Trophoblast cell (in vitro differentiated cells and primary cell): ENCODE measurements at regions not wholly inside any gene's neighbourhood (a gene's known extent, or its start where the extent isn't known, plus 50 kb on each side); places are given as distances from the start of the nearest gene placed in this dataset.

Experiments
- DNase-seq, 2 donors: peaks; one replicate each; pipeline ENCODE4 v3.0.0-alpha.2; 2016
- H2AFZ ChIP-seq: 2 replicates; pipeline ENCODE4 v1.6.1; 2013; ENCODE audit warnings: low read length, moderate library complexity, mild to moderate bottlenecking; ENCODE audit not compliant: insufficient read depth, poor library complexity
- H2AK5ac ChIP-seq: 2 replicates; pipeline ENCODE4 v1.6.1; 2013; ENCODE audit warnings: mild to moderate bottlenecking, low read length
- H2BK120ac ChIP-seq: 2 replicates; pipeline ENCODE4 v1.6.1; 2013; ENCODE audit warnings: low read length, mild to moderate bottlenecking, moderate library complexity; ENCODE audit not compliant: insufficient read depth, poor library complexity
- H2BK12ac ChIP-seq: 2 replicates; pipeline ENCODE4 v1.6.1; 2013; ENCODE audit warnings: mild to moderate bottlenecking, low read length, moderate library complexity
- H2BK5ac ChIP-seq: 2 replicates; pipeline ENCODE4 v1.6.1; 2013; ENCODE audit warnings: low read length, low read depth, moderate library complexity, mild to moderate bottlenecking; ENCODE audit not compliant: poor library complexity
- H3K14ac ChIP-seq: 2 replicates; pipeline ENCODE4 v1.6.1; 2013; ENCODE audit warnings: mild to moderate bottlenecking, low read length
- H3K18ac ChIP-seq: 2 replicates; pipeline ENCODE4 v1.6.1; 2013; ENCODE audit warnings: mild to moderate bottlenecking, low read length
- H3K23ac ChIP-seq: 2 replicates; pipeline ENCODE4 v1.6.1; 2013; ENCODE audit warnings: low read length
- H3K27ac ChIP-seq: 2 replicates; pipeline ENCODE4 v1.5.1; 2013; ENCODE audit warnings: low read depth, mild to moderate bottlenecking, inconsistent platforms, low read length, moderate library complexity
- H3K27me3 ChIP-seq: 2 replicates; pipeline ENCODE4 v1.6.1; 2013; ENCODE audit warnings: inconsistent platforms, mild to moderate bottlenecking, low read length, moderate library complexity; ENCODE audit not compliant: insufficient read depth
- H3K36me3 ChIP-seq, 2 experiments: 1 replicate in 1 of 2; 2 replicates in 1 of 2; pipeline ENCODE4 v1.6.1; 2013; ENCODE audit warnings: low read length in 2 of 2, mild to moderate bottlenecking in 2 of 2, moderate library complexity in 1 of 2; ENCODE audit not compliant: insufficient read depth in 2 of 2, control insufficient read depth in 1 of 2
- H3K4ac ChIP-seq: 2 replicates; pipeline ENCODE4 v1.6.1; 2013; ENCODE audit warnings: low read depth, mild to moderate bottlenecking, low read length, moderate library complexity
- H3K4me1 ChIP-seq, 2 experiments: 1 replicate in 1 of 2; 2 replicates in 1 of 2; pipeline ENCODE4 v1.6.1; 2013; ENCODE audit warnings: low read length in 2 of 2, mild to moderate bottlenecking in 2 of 2, moderate library complexity in 1 of 2; ENCODE audit not compliant: insufficient read depth in 2 of 2, control insufficient read depth in 1 of 2
- H3K4me2 ChIP-seq: 2 replicates; pipeline ENCODE4 v1.6.1; 2013; ENCODE audit warnings: inconsistent platforms, mild to moderate bottlenecking, low read length, moderate library complexity
- H3K4me3 ChIP-seq: 2 replicates; pipeline ENCODE4 v1.5.1; 2013; ENCODE audit warnings: mild to moderate bottlenecking, low read depth, low read length, inconsistent platforms
- H3K79me1 ChIP-seq: one replicate; pipeline ENCODE4 v1.6.1; 2013; ENCODE audit warnings: low read length
- H3K79me2 ChIP-seq: 2 replicates; pipeline ENCODE4 v1.6.1; 2013; ENCODE audit warnings: low read length, mild to moderate bottlenecking; ENCODE audit not compliant: control insufficient read depth, insufficient read depth, poor library complexity
- H3K9ac ChIP-seq: 2 replicates; pipeline ENCODE4 v1.6.1; 2013; ENCODE audit warnings: mild to moderate bottlenecking, low read length
- H3K9me3 ChIP-seq: 2 replicates; pipeline ENCODE4 v1.6.1; 2013; ENCODE audit warnings: low read depth, mild to moderate bottlenecking, control low read depth, inconsistent platforms, low read length; ENCODE audit not compliant: insufficient read depth
- H4K12ac ChIP-seq: 2 replicates; pipeline ENCODE4 v1.6.1; 2013; ENCODE audit warnings: low read depth, mild to moderate bottlenecking, low read length, moderate library complexity
- H4K8ac ChIP-seq: 2 replicates; pipeline ENCODE4 v1.6.1; 2013; ENCODE audit warnings: low read depth, mild to moderate bottlenecking, low read length, moderate library complexity
- H4K91ac ChIP-seq: one replicate; pipeline ENCODE4 v1.6.1; 2013; ENCODE audit warnings: low read depth, mild to moderate bottlenecking, low read length, moderate library complexity
- WGBS: extraction: QIAGEN DNeasy Blood & Tissue Kit; methylation state at CpG from one replicate; pipeline ENCODE4 v1.1.7; 2013; ENCODE audit warnings: missing lambda C conversion rate; ENCODE audit not compliant: insufficient read length, insufficient coverage; ENCODE audit errors: extremely low coverage; 5-methylcytosine and 5-hydroxymethylcytosine counted together

GRCh38 chr10:33025039-33025438, 67.0 kb upstream of the ITGB1 start:
- H2BK12ac ChIP-seq = no peak overlapping the region
- no peaks in the 10 kb centered on the region for H3K79me2 ChIP-seq
- H3K14ac ChIP-seq = no peak overlapping the region
- H3K27me3 ChIP-seq = no peaks in the 10 kb centered on the region
- H2BK120ac ChIP-seq = no peak overlapping the region
- no peak overlapping the region for H4K91ac ChIP-seq
- no peak overlapping the region for H3K27ac ChIP-seq
- no peak overlapping the region for H4K8ac ChIP-seq
- WGBS = no CpG with 5 or more reads among the region's 6 CpGs
- H3K4me1 ChIP-seq = no peaks in the 10 kb centered on the region
- H3K36me3 ChIP-seq = no peaks in the 10 kb centered on the region
- no peak overlapping the region for H3K18ac ChIP-seq
- no peak overlapping the region for H2AK5ac ChIP-seq
- H3K79me1 ChIP-seq = no peaks in the 10 kb centered on the region
- H3K4ac ChIP-seq = no peak overlapping the region
- no peak overlapping the region for H3K9ac ChIP-seq
- no peak overlapping the region for H2AFZ ChIP-seq
- no peak overlapping the region for H3K4me2 ChIP-seq
- DNase-seq = no peak
- no peak overlapping the region for H3K23ac ChIP-seq
- H2BK5ac ChIP-seq = no peak overlapping the region
- H3K9me3 ChIP-seq = no peaks in the 10 kb centered on the region
- H4K12ac ChIP-seq = no peak overlapping the region
- H3K4me3 ChIP-seq = no peak overlapping the region

GRCh38 chr10:33022691-33023090, 64.7 kb upstream of the ITGB1 start:
- no peak overlapping the region for H3K14ac ChIP-seq
- H3K27ac ChIP-seq = no peak overlapping the region
- H2BK12ac ChIP-seq = no peak overlapping the region
- H4K12ac ChIP-seq = no peak overlapping the region
- H3K4me3 ChIP-seq = no peak overlapping the region
- H2BK5ac ChIP-seq = no peak overlapping the region
- H3K79me1 ChIP-seq = no peaks in the 10 kb centered on the region
- H3K36me3 ChIP-seq = no peaks in the 10 kb centered on the region
- no peak for DNase-seq
- H3K9me3 ChIP-seq = no peaks in the 10 kb centered on the region
- H3K79me2 ChIP-seq = no peaks in the 10 kb centered on the region
- no peaks in the 10 kb centered on the region for H3K4me1 ChIP-seq
- H3K4me2 ChIP-seq = no peak overlapping the region
- no peak overlapping the region for H4K8ac ChIP-seq
- H3K23ac ChIP-seq = no peak overlapping the region
- H4K91ac ChIP-seq = no peak overlapping the region
- no peak overlapping the region for H2AK5ac ChIP-seq
- no peak overlapping the region for H3K18ac ChIP-seq
- H3K9ac ChIP-seq = no peak overlapping the region
- no CpG with 5 or more reads among the region's 3 CpGs for whole genome bisulfite sequencing
- no peak overlapping the region for H2BK120ac ChIP-seq
- no peak overlapping the region for H2AFZ ChIP-seq
- H3K4ac ChIP-seq = no peak overlapping the region
- H3K27me3 ChIP-seq = no peaks in the 10 kb centered on the region

GRCh38 chr10:33022090-33022489, 64.1 kb upstream of the ITGB1 start:
- no peak overlapping the region for H3K23ac ChIP-seq
- no peaks in the 10 kb centered on the region for H3K4me1 ChIP-seq
- no peaks in the 10 kb centered on the region for H3K79me1 ChIP-seq
- H2BK12ac ChIP-seq = no peak overlapping the region
- no peak overlapping the region for H4K8ac ChIP-seq
- H3K36me3 ChIP-seq = no peaks in the 10 kb centered on the region
- H3K79me2 ChIP-seq = no peaks in the 10 kb centered on the region
- H4K12ac ChIP-seq = no peak overlapping the region
- no peak overlapping the region for H2BK5ac ChIP-seq
- H3K4me2 ChIP-seq = no peak overlapping the region
- H2AK5ac ChIP-seq = no peak overlapping the region
- H4K91ac ChIP-seq = no peak overlapping the region
- no peak overlapping the region for H2BK120ac ChIP-seq
- H3K4me3 ChIP-seq = no peak overlapping the region
- WGBS = no CpG with 5 or more reads among the region's 4 CpGs
- no peaks in the 10 kb centered on the region for H3K9me3 ChIP-seq
- no peak overlapping the region for H3K18ac ChIP-seq
- H3K4ac ChIP-seq = no peak overlapping the region
- no peak overlapping the region for H3K14ac ChIP-seq
- H3K27me3 ChIP-seq = no peaks in the 10 kb centered on the region
- no peak overlapping the region for H3K9ac ChIP-seq
- H3K27ac ChIP-seq = no peak overlapping the region
- no peak overlapping the region for H2AFZ ChIP-seq
- DNase-seq = no peak

GRCh38 chr10:33016988-33017387, 59.0 kb upstream of the ITGB1 start:
- no peaks in the 10 kb centered on the region for H3K79me2 ChIP-seq

More at GRCh38 chr10:33016988-33017387, 59.0 kb upstream of the ITGB1 start:
- Histone ChIP-seq H3K14ac (no peak overlapping the region), H2AFZ (no peak overlapping the region), H3K36me3 (no peaks in the 10 kb centered on the region), H3K18ac (no peak overlapping the region), H2BK5ac (no peak overlapping the region), H2AK5ac (no peak overlapping the region), H3K4me2 (no peak overlapping the region), H3K9me3 (no peaks in the 10 kb centered on the region), H3K9ac (no peak overlapping the region), H4K91ac (no peak overlapping the region), H3K4me1 (no peaks in the 10 kb centered on the region), H4K12ac (no peak overlapping the region), H3K79me1 (peaks cover 2% of the 10 kb centered on the region), H2BK120ac (no peak overlapping the region), H4K8ac (no peak overlapping the region), H3K4ac (no peak overlapping the region), H3K27ac (no peak overlapping the region), H3K4me3 (no peak overlapping the region), H3K23ac (no peak overlapping the region), H2BK12ac (no peak overlapping the region), H3K27me3 (no peaks in the 10 kb centered on the region)
- DNase-seq = no peak
- WGBS = no CpG with 5 or more reads among the region's 2 CpGs
